Spinal cord (tissue), 9 donors: ENCODE measurements at regions not wholly inside any gene's neighbourhood (a gene's known extent, or its start where the extent isn't known, plus 50 kb on each side); places are given as distances from the start of the nearest gene placed in this dataset.

Experiments
- DNase-seq, 6 donors: peaks; one replicate each; pipeline versions ENCODE4 v3.0.0 to v3.0.0-alpha.2; 2013 to 2015; ENCODE audit warnings: low spot score in 6 of 6, low read depth in 4 of 6
- H3K27ac ChIP-seq: one replicate; pipeline ENCODE4 v1.5.1; 2013; ENCODE audit warnings: low read depth, low read length, control low read depth
- H3K27me3 ChIP-seq: one replicate; pipeline ENCODE4 v1.6.1; 2013; ENCODE audit warnings: low read length; ENCODE audit not compliant: control insufficient read depth, insufficient read depth
- H3K36me3 ChIP-seq: one replicate; pipeline ENCODE4 v1.6.1; 2013; ENCODE audit warnings: low read length; ENCODE audit not compliant: control insufficient read depth, insufficient read depth
- H3K4me1 ChIP-seq: one replicate; pipeline ENCODE4 v1.6.1; 2013; ENCODE audit warnings: low read length; ENCODE audit not compliant: control insufficient read depth, insufficient read depth
- H3K4me3 ChIP-seq: one replicate; pipeline ENCODE4 v1.5.1; 2013; ENCODE audit warnings: low read depth, low read length, control low read depth
- H3K9me3 ChIP-seq: one replicate; pipeline ENCODE4 v1.6.1; 2013; ENCODE audit warnings: low read length; ENCODE audit not compliant: control insufficient read depth, insufficient read depth
- WGBS: methylation state at CpG from one replicate; pipeline ENCODE4 v1.1.5; 2013; ENCODE audit warnings: missing lambda C conversion rate; ENCODE audit not compliant: insufficient coverage; 5-methylcytosine and 5-hydroxymethylcytosine counted together
- donor health status: healthy.

DNA sequence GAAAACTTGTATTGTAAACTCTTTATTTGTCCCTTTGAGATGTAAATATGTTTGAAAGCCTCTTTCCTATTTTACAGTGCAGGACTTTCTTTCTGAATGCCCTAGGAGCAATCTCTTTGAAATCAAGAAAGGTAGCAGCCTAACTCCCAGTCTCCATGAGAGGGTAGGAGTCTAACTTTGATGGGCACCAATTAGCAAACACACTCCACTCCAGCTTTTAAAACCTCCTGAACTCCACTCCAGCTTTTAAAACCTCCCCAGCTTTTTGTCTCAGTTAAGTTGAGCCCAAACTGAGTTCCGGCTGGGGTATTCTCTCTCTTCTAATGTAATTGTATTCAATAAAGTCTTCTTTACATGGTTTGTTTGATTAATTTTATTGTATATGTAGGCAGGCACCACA lies 493.7 kb upstream of the CDH7 start:
- Histone ChIP-seq H3K27ac (no peak overlapping the region), H3K9me3 (no peaks in the 10 kb centered on the region), H3K27me3 (no peaks in the 10 kb centered on the region), H3K4me3 (no peak overlapping the region), H3K4me1 (no peaks in the 10 kb centered on the region), H3K36me3 (no peaks in the 10 kb centered on the region)
- WGBS, result no CpG with 5 or more reads among the region's 1 CpG
- no peak for DNase-seq

- no CpG with 5 or more reads among the region's 2 CpGs for WGBS
- H3K27me3 ChIP-seq, result no peaks in the 10 kb centered on the region
- DNase-seq, result no peak
Observed at GRCh38 chr18:65255417-65255816, 495.4 kb upstream of the CDH7 start.

DNA sequence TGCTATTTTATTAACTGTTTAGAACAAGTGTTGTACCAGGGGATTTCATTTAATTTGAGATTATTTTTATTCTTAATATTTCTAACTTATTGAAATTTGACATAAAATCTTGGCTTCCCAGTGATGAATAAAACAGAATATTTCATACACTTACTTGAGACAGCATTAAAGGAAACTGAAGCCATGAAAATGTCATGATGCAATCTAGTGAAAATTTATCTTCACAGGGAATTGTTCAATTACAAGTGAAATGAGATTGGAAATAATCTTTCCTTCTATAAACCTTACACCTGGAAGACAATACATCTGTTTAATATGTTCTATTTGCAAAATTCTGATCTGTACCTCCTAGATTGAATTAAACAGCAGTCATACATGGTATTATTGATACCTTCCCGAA lies 511.0 kb upstream of the CDH7 start:
- Histone ChIP-seq H3K9me3 (no peaks in the 10 kb centered on the region), H3K27ac (no peak overlapping the region)
- no CpG with 5 or more reads among the region's 1 CpG for WGBS

More at GRCh38 chr18:65255417-65255816, 495.4 kb upstream of the CDH7 start:
- no peak overlapping the region for H3K4me3 ChIP-seq
- H3K36me3 ChIP-seq, result no peaks in the 10 kb centered on the region
- H3K27ac ChIP-seq, result no peak overlapping the region
- no peaks in the 10 kb centered on the region for H3K4me1 ChIP-seq
- H3K9me3 ChIP-seq, result no peaks in the 10 kb centered on the region

GRCh38 chr18:65235966-65236624 lies 514.7 kb upstream of the CDH7 start:
- no peak overlapping the region for H3K4me3 ChIP-seq
- peaks cover 4% of the 10 kb centered on the region for H3K4me1 ChIP-seq
- no peak overlapping the region for H3K27ac ChIP-seq
- no peaks in the 10 kb centered on the region for H3K27me3 ChIP-seq
- WGBS, result 23% methylated on average over 4 of the region's 7 CpGs
- H3K36me3 ChIP-seq, result no peaks in the 10 kb centered on the region
- DNase-seq, result peak in 3 of 6 donors; percentile 23 to 79 (median 59)
- H3K9me3 ChIP-seq, result no peaks in the 10 kb centered on the region

More for the DNA sequence above, 511.0 kb upstream of the CDH7 start:
- H3K4me1 ChIP-seq, result no peaks in the 10 kb centered on the region
- no peaks in the 10 kb centered on the region for H3K36me3 ChIP-seq
- no peak overlapping the region for H3K4me3 ChIP-seq
- DNase-seq, result peak in 1 of 6 donors; percentile 23
- H3K27me3 ChIP-seq, result no peaks in the 10 kb centered on the region

- Histone ChIP-seq H3K4me3 (no peak overlapping the region), H3K27me3 (no peaks in the 10 kb centered on the region), H3K27ac (no peak overlapping the region), H3K36me3 (no peaks in the 10 kb centered on the region), H3K4me1 (peaks cover 4% of the 10 kb centered on the region), H3K9me3 (no peaks in the 10 kb centered on the region)
- 71% methylated on average over 1 of the region's 4 CpGs for WGBS
- DNase-seq, result no peak
Observed at GRCh38 chr18:65230311-65230710, 520.5 kb upstream of the CDH7 start.

DNA sequence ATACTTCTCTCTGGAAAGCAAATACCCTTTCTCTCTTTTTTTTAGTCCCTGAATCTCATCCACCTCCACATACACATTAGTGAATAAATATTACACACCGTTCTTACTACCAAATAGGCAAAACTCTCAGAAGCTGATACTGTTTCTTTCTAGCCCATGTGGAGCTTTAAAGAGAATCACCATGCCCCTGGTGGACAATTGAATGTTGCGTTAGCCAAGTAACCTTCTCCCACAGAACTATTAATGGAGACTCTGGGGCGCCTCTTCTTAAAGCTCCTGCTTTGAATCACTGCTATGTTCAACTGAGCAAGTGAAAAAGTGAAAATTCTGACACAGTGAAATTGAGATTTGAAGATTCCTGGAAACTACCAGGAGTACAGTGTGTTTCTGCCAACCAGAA lies 522.8 kb upstream of the CDH7 start:
- no peaks in the 10 kb centered on the region for H3K27me3 ChIP-seq
- H3K9me3 ChIP-seq, result no peaks in the 10 kb centered on the region
- H3K4me1 ChIP-seq, result peaks cover 3% of the 10 kb centered on the region
- no peak overlapping the region for H3K4me3 ChIP-seq
- H3K36me3 ChIP-seq, result no peaks in the 10 kb centered on the region
- no peak overlapping the region for H3K27ac ChIP-seq
- peak in 1 of 6 donors; percentile 13 for DNase-seq
- WGBS, result 77% methylated on average over 2 of the region's 3 CpGs

- no peak overlapping the region for H3K4me3 ChIP-seq
- H3K27ac ChIP-seq, result no peak overlapping the region
- H3K9me3 ChIP-seq, result no peaks in the 10 kb centered on the region
- H3K36me3 ChIP-seq, result no peaks in the 10 kb centered on the region
- H3K4me1 ChIP-seq, result no peaks in the 10 kb centered on the region
- WGBS, result no CpG with 5 or more reads among the region's 1 CpG
- DNase-seq, result no peak
- H3K27me3 ChIP-seq, result no peaks in the 10 kb centered on the region
Observed at GRCh38 chr18:65221736-65222135, 529.1 kb upstream of the CDH7 start.

GRCh38 chr18:65221115-65221514 lies 529.7 kb upstream of the CDH7 start:
- H3K27me3 ChIP-seq, result no peaks in the 10 kb centered on the region
- no peak overlapping the region for H3K27ac ChIP-seq
- no peak overlapping the region for H3K4me3 ChIP-seq
- DNase-seq, result no peak
- no peaks in the 10 kb centered on the region for H3K4me1 ChIP-seq
- no peaks in the 10 kb centered on the region for H3K36me3 ChIP-seq
- 100% methylated on average over 1 of the region's 6 CpGs for WGBS
- H3K9me3 ChIP-seq, result no peaks in the 10 kb centered on the region

GRCh38 chr18:65215865-65216466 lies 534.8 kb upstream of the CDH7 start:
- peak in 1 of 6 donors; percentile 32 for DNase-seq
- 69% methylated on average over 7 of the region's 11 CpGs for whole genome bisulfite sequencing
- H3K4me1 ChIP-seq, result no peaks in the 10 kb centered on the region
- no peak overlapping the region for H3K27ac ChIP-seq
- H3K27me3 ChIP-seq, result no peaks in the 10 kb centered on the region
- H3K36me3 ChIP-seq, result no peaks in the 10 kb centered on the region
- H3K4me3 ChIP-seq, result no peak overlapping the region
- no peaks in the 10 kb centered on the region for H3K9me3 ChIP-seq

- Histone ChIP-seq H3K9me3 (no peaks in the 10 kb centered on the region), H3K4me3 (no peak overlapping the region), H3K4me1 (no peaks in the 10 kb centered on the region), H3K27ac (no peak overlapping the region), H3K27me3 (no peaks in the 10 kb centered on the region), H3K36me3 (no peaks in the 10 kb centered on the region)
- DNase-seq, result peak in 2 of 6 donors; percentile 3 to 77
- WGBS, result 86% methylated on average over 2 of the region's 3 CpGs
Observed at GRCh38 chr18:65214456-65214855, 536.4 kb upstream of the CDH7 start.
